HEK293 (cell line): ENCODE measurements at regions not wholly inside any gene's neighbourhood (a gene's known extent, or its start where the extent isn't known, plus 50 kb on each side); places are given as distances from the start of the nearest gene placed in this dataset.

Experiments used
- CTCF ChIA-PET: fragments of 350-600 bp; formaldehyde crosslinking; extraction: SDS; loops from one replicate; lab custom pipeline; 2021; ENCODE audit warnings: antibody characterized with exemption; lab: Yijun Ruan, JAX
- POLR2A ChIA-PET: fragments of 300-600 bp; formaldehyde crosslinking; extraction: SDS; loops from one replicate; lab custom pipeline; 2020; ENCODE audit warnings: antibody characterized with exemption, inconsistent platforms; lab: Yijun Ruan, JAX
- H3K27ac ChIP-seq: fragments of 200-500 bp; sonication (Bioruptor generic); 2 replicates; pipeline ENCODE4 v1.5.1; 2014; ENCODE audit warnings: low read depth, low read length, control low read depth, inconsistent platforms; ENCODE audit errors: extremely low read depth
- H3K36me3 ChIP-seq, 2 experiments: fragments of 200-500 bp in 1 of 2; sonication (Bioruptor generic) in 1 of 2; 1 replicate in 1 of 2; 2 replicates in 1 of 2; pipeline ENCODE4 v1.5.1; 2014 to 2017; ENCODE audit warnings: inconsistent platforms in 2 of 2, low read length in 2 of 2; ENCODE audit not compliant: control insufficient read depth in 2 of 2, insufficient read depth in 1 of 2
- H3K4me1 ChIP-seq: fragments of 200-500 bp; sonication (Bioruptor generic); 2 replicates; pipeline ENCODE4 v1.5.1; 2014; ENCODE audit warnings: mild to moderate bottlenecking, low read length, inconsistent platforms; ENCODE audit not compliant: control insufficient read depth, insufficient read depth
- H3K4me3 ChIP-seq: 2 replicates; pipeline ENCODE4 v1.5.1; 2011; ENCODE audit warnings: low read depth, mild to moderate bottlenecking, control low read depth, low read length, moderate library complexity
- H3K9me3 ChIP-seq: fragments of 200-500 bp; sonication (Bioruptor generic); 2 replicates; pipeline ENCODE4 v1.5.1; 2014; ENCODE audit warnings: low read depth, low read length, inconsistent platforms; ENCODE audit not compliant: control insufficient read depth, insufficient read depth
- BCL11A ChIP-seq: fragments of 450-650 bp; formaldehyde crosslinking; IDR thresholded peaks from 2 replicates; pipeline ENCODE4 v1.5.1; 2016; ENCODE audit warnings: low read depth, missing biosample characterization, missing genetic modification characterization
- BCL6B ChIP-seq: fragments of 450-650 bp; formaldehyde crosslinking; IDR thresholded peaks from 2 replicates; pipeline ENCODE4 v1.5.1; 2017; ENCODE audit warnings: missing biosample characterization, missing genetic modification characterization
- HOXD13 ChIP-seq: sonication (generic); formaldehyde crosslinking; IDR thresholded peaks from 2 replicates; pipeline ENCODE4 v1.8.0; 2022; ENCODE audit warnings: missing genetic modification reagents, borderline replicate concordance
- PRDM2 ChIP-seq: fragments of 450-650 bp; formaldehyde crosslinking; IDR thresholded peaks from 2 replicates; pipeline ENCODE4 v1.5.1; 2016; ENCODE audit warnings: missing biosample characterization, missing genetic modification characterization, borderline replicate concordance
- ZBTB11 ChIP-seq: fragments of 450-650 bp; formaldehyde crosslinking; conservative IDR thresholded peaks from 2 replicates; pipeline ENCODE4 v1.5.1; 2016; ENCODE audit warnings: low read depth, missing biosample characterization, missing genetic modification characterization
- ZFP41 ChIP-seq: fragments of 450-650 bp; formaldehyde crosslinking; IDR thresholded peaks from 2 replicates; pipeline ENCODE4 v1.5.1; 2016; ENCODE audit warnings: missing biosample characterization, missing genetic modification characterization, borderline replicate concordance
- ZNF157 ChIP-seq: fragments of 450-650 bp; formaldehyde crosslinking; IDR thresholded peaks from 2 replicates; pipeline ENCODE4 v1.5.1; 2016; ENCODE audit warnings: missing biosample characterization, missing genetic modification characterization
- ZNF211 ChIP-seq: fragments of 450-650 bp; formaldehyde crosslinking; IDR thresholded peaks from 2 replicates; pipeline ENCODE4 v1.5.1; 2016; ENCODE audit warnings: low read depth, missing biosample characterization, missing genetic modification characterization
- ZNF341 ChIP-seq: fragments of 450-650 bp; formaldehyde crosslinking; IDR thresholded peaks from 2 replicates; pipeline ENCODE4; 2016; ENCODE audit warnings: low read depth, missing biosample characterization, missing genetic modification characterization
- ZNF394 ChIP-seq: fragments of 450-650 bp; formaldehyde crosslinking; IDR thresholded peaks from 2 replicates; pipeline ENCODE4 v1.5.1; 2016; ENCODE audit warnings: missing biosample characterization, missing genetic modification characterization, mild to moderate bottlenecking, moderate library complexity, borderline replicate concordance
- ZNF426 ChIP-seq: fragments of 450-650 bp; formaldehyde crosslinking; IDR thresholded peaks from 2 replicates; pipeline ENCODE4 v1.5.1; 2017; ENCODE audit warnings: missing biosample characterization, missing genetic modification characterization, mild to moderate bottlenecking, inconsistent platforms, moderate library complexity
- ZNF596 ChIP-seq: fragments of 450-650 bp; IDR thresholded peaks from 2 replicates; pipeline ENCODE4 v1.5.0; 2018; ENCODE audit warnings: missing biosample characterization, mild to moderate bottlenecking, missing genetic modification characterization, moderate library complexity
- ZNF654 ChIP-seq: fragments of 450-650 bp; formaldehyde crosslinking; IDR thresholded peaks from 2 replicates; pipeline ENCODE4 v1.5.1; 2016; ENCODE audit warnings: low read depth, missing biosample characterization, missing genetic modification characterization
- ZNF701 ChIP-seq: fragments of 450-650 bp; formaldehyde crosslinking; IDR thresholded peaks from 2 replicates; pipeline ENCODE4 v1.5.1; 2016; ENCODE audit warnings: missing biosample characterization, missing genetic modification characterization

- no peaks in the 10 kb centered on the region for H3K9me3 ChIP-seq
- no peak overlapping the region for H3K27ac ChIP-seq
- no peak overlapping the region for H3K4me3 ChIP-seq
- no peak for TF ChIP-seq ZNF341
- TF ChIP-seq, all 188 proteins: peak for 0
- no peaks in the 10 kb centered on the region for H3K36me3 ChIP-seq
- ChIA-PET POLR2A (no interaction called here), CTCF (no interaction called here)
- H3K4me1 ChIP-seq = peaks cover 2% of the 10 kb centered on the region; the same call in 1 of the 2 replicates
Observed at GRCh38 chr14:53888535-53889386, 67.9 kb downstream of the BMP4 start.

GRCh38 chr14:53885136-53885640, 71.4 kb downstream of the BMP4 start:
- H3K36me3 ChIP-seq = no peaks in the 10 kb centered on the region
- H3K27ac ChIP-seq = no peak overlapping the region
- peaks cover 12% of the 10 kb centered on the region; the same call in 1 of the 2 replicates for H3K4me1 ChIP-seq
- no peak overlapping the region for H3K4me3 ChIP-seq
- POLR2A ChIA-PET = no interaction called here
- H3K9me3 ChIP-seq = no peaks in the 10 kb centered on the region
- CTCF ChIA-PET = interaction anchor here (0.6 to 0.9 kb wide), 3 partner anchors 16 to 434 kb away, joined by 3 to 4 read pairs (median 4); no protein-coding TSS in a partner anchor
- no peak for TF ChIP-seq ZNF394
- no peak for TF ChIP-seq PRDM2 (tag by site-specific recombination)
- TF ChIP-seq ZNF211 (tag by site-specific recombination) = no peak
- TF ChIP-seq ZNF157 (tag by site-specific recombination) = no peak
- TF ChIP-seq ZNF654 (tag by site-specific recombination) = no peak
- no peak for TF ChIP-seq BCL11A (tag by site-specific recombination)
- TF ChIP-seq BCL6B = no peak
- no peak for TF ChIP-seq ZFP41 (tag by site-specific recombination)
- TF ChIP-seq ZNF701 = no peak
- TF ChIP-seq ZNF426 (tag by site-specific recombination) = no peak

GRCh38 chr14:53884601-53885000, 72.0 kb downstream of the BMP4 start:
- no peak overlapping the region for H3K4me3 ChIP-seq
- H3K4me1 ChIP-seq = peaks cover 12% of the 10 kb centered on the region; the same call in 1 of the 2 replicates
- ChIA-PET CTCF (interaction anchor here (0.6 to 0.9 kb wide), 3 partner anchors 345 to 464 kb away, joined by 3 to 4 read pairs (median 4); no protein-coding TSS in a partner anchor), POLR2A (no interaction called here)
- H3K27ac ChIP-seq = no peak overlapping the region
- no peaks in the 10 kb centered on the region for H3K9me3 ChIP-seq
- H3K36me3 ChIP-seq = no peaks in the 10 kb centered on the region
- TF ChIP-seq ZFP41 (tag by site-specific recombination) (no peak), ZNF596 (tag by site-specific recombination) (no peak), HOXD13 (CRISPR knock-in tag) (no peak), ZNF701 (no peak), ZBTB11 (tag by site-specific recombination) (no peak), ZNF654 (tag by site-specific recombination) (no peak)
